Fibroblast of the aortic adventitia (primary cell): ENCODE measurements at regions not wholly inside any gene's neighbourhood (a gene's known extent, or its start where the extent isn't known, plus 50 kb on each side); places are given as distances from the start of the nearest gene placed in this dataset.
"Not testable (repeated sequence)": the region's sequence is repeated elsewhere in the genome, so short reads cannot be mapped to it uniquely, and the experiment has no call there.

Source experiments
- DNase-seq: peaks from one replicate; pipeline ENCODE4 v3.0.0-alpha.2; 2010; ENCODE audit warnings: low read depth
- H3K4me3 ChIP-seq: 2 replicates; pipeline ENCODE4 v1.5.1; 2011; ENCODE audit warnings: low read depth, mild to moderate bottlenecking, control low read depth, low read length, moderate library complexity
- CTCF ChIP-seq: IDR thresholded peaks from 2 replicates; pipeline ENCODE4 v1.5.1; 2011; ENCODE audit warnings: mild to moderate bottlenecking, low read length, control low read depth, inconsistent platforms; ENCODE audit not compliant: insufficient read depth

DNA sequence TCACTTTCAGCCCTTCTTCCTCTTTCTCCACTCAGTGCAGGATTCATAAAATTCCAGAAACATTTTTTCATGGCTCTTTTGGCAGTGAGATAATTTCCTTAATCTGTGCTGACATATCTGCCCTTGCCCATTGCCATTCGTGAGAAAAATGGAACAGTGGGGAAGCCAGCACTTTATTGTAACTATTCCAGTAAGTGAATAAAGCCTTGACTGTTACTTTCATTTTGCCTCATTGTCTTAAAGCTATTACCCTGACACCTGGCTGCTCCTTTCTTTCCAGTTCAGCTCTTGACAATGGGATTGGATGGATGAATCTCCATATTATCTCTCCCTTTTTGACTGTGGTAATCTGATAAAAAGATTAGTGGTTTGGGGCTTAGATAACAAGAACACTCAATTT, 1068.1 kb upstream of the PCDH20 start:
- DNase-seq: no peak
- H3K4me3 ChIP-seq: no peak overlapping the region
- no peak for TF ChIP-seq CTCF

DNA sequence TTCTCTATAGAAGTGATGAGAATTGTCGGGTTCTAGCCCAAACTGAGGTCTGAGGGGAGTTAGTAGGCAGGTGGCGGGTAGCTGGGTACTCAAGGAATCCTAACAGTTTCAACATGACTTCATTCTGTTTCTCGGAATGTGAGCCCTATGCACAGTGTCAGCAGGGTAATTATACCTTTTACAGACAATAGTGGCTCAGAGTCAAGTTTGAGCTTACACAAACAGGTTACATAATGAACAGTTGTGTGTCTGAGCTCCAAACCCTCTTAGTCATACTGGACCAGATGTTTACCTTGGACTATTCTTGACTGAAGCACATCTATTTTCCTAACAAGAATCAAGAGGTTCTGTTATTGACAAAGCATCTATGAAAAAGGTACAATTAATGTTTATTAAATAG, 1066.7 kb upstream of the PCDH20 start:
- no peak overlapping the region for H3K4me3 ChIP-seq
- DNase-seq: no peak
- no peak for TF ChIP-seq CTCF

GRCh38 chr13:62473944-62474237, 1058.2 kb upstream of the PCDH20 start:
- H3K4me3 ChIP-seq: no peak overlapping the region
- no peak for TF ChIP-seq CTCF
- DNase-seq: no peak

GRCh38 chr13:62473190-62473943, 1057.7 kb upstream of the PCDH20 start:
- no peak for DNase-seq
- TF ChIP-seq CTCF: no peak
- H3K4me3 ChIP-seq: no peak overlapping the region

- DNase-seq: no peak
- no peak overlapping the region for H3K4me3 ChIP-seq
- no peak for TF ChIP-seq CTCF
Observed at GRCh38 chr13:62453761-62454160, 1038.1 kb upstream of the PCDH20 start.

DNA sequence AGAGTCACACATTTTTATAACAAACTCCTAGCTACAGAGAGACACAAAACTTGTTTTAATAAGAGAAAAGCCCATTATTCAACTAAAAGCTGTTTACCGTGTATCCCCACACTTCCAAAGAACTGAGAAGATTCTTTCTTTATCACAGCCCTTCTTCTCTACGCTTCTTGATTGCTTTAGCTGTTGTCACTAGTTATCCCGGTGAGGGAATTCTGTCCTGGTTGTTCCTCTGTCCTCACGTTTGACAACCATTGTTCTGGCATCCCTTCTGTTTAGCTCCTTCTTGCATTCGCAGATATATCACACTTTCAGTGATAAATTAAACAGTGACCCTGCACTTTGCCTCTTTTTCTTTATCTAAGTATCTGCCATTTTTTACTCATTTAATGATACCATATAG, 1035.1 kb upstream of the PCDH20 start:
- no peak for TF ChIP-seq CTCF
- H3K4me3 ChIP-seq: no peak overlapping the region
- no peak for DNase-seq

- H3K4me3 ChIP-seq, DNase-seq: not testable (repeated sequence)
Observed at GRCh38 chr13:62447771-62448382, 1032.2 kb upstream of the PCDH20 start.
